Endothelial cell of umbilical vein (primary cell): ENCODE measurements at regions not wholly inside any gene's neighbourhood (a gene's known extent, or its start where the extent isn't known, plus 50 kb on each side); places are given as distances from the start of the nearest gene placed in this dataset.

Source experiments
- FOS ChIP-seq: IDR thresholded peaks from 2 replicates; pipeline ENCODE4 v1.6.1; 2011; ENCODE audit warnings: mild to moderate bottlenecking, low read length, moderate library complexity, borderline replicate concordance; ENCODE audit not compliant: insufficient read depth
- POLR2A ChIP-seq: IDR thresholded peaks from 2 replicates; pipeline ENCODE4 v1.6.1; 2012; ENCODE audit warnings: low read depth, mild to moderate bottlenecking, control low read depth, low read length
- TF ChIP-seq, protein P1 (sequence below), 2 donors: IDR thresholded peaks; 1 replicate in 1 of 2; 2 replicates in 1 of 2; pipeline ENCODE4 v1.5.1; 2011; ENCODE audit warnings: low read length in 2 of 2, mild to moderate bottlenecking in 2 of 2, moderate library complexity in 2 of 2, control low read depth in 1 of 2, inconsistent platforms in 1 of 2, low read depth in 1 of 2; ENCODE audit not compliant: insufficient read depth in 1 of 2; ENCODE audit errors: extremely low read depth in 1 of 2

DNA sequence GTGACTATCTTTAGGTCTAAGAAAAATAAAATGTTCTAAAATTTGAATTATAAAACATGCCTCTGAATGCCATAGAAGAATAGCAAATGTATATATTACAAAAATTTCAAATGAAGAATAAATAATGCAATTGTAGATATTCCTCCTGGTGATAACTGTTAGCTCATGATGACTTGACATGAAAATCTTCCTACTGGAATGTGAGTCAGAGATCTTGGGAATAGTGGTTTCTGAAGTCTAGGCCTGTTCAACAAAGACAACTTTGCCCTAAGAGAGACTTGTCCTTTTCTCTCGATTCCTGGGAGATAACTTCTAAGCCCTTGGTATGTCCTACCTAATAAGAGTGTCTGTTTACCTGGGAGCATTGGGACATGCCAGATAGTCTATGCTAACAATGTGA, 746.3 kb upstream of the RIOK2 start:
- TF ChIP-seq POLR2A = no peak
- TF ChIP-seq, protein P1, sequence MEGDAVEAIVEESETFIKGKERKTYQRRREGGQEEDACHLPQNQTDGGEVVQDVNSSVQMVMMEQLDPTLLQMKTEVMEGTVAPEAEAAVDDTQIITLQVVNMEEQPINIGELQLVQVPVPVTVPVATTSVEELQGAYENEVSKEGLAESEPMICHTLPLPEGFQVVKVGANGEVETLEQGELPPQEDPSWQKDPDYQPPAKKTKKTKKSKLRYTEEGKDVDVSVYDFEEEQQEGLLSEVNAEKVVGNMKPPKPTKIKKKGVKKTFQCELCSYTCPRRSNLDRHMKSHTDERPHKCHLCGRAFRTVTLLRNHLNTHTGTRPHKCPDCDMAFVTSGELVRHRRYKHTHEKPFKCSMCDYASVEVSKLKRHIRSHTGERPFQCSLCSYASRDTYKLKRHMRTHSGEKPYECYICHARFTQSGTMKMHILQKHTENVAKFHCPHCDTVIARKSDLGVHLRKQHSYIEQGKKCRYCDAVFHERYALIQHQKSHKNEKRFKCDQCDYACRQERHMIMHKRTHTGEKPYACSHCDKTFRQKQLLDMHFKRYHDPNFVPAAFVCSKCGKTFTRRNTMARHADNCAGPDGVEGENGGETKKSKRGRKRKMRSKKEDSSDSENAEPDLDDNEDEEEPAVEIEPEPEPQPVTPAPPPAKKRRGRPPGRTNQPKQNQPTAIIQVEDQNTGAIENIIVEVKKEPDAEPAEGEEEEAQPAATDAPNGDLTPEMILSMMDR (IDR thresholded peaks at IDR 0.05; ENCODE audit: extremely low read depth in 1 of 2, insufficient read depth in 1 of 2, low read depth in 1 of 2, low read length in 2 of 2) = no peak
- TF ChIP-seq FOS = no peak
